ENCODE measurements at regions not wholly inside any gene's neighbourhood (a gene's known extent, or its start where the extent isn't known, plus 50 kb on each side); places are given as distances from the start of the nearest gene placed in this dataset.

- TF ChIP-seq ZNF266 (tag by site-specific recombination; IDR thresholded peaks at IDR 0.05; ENCODE audit: low read depth): no peak
- no peak for TF ChIP-seq ZFP69B (tag by site-specific recombination; IDR thresholded peaks at IDR 0.05)
- no peak overlapping the region for H3K4me3 ChIP-seq (ENCODE audit: low read depth, low read length)
- ChIA-PET CTCF (no interaction called here), POLR2A (interaction anchor here (0.7 kb wide), 1 partner anchor 34 kb away, joined by 6 read pairs; no protein-coding TSS in a partner anchor)
- no peaks in the 10 kb centered on the region for H3K36me3 ChIP-seq (ENCODE audit: control insufficient read depth in 2 of 2, insufficient read depth in 1 of 2, low read length in 2 of 2)
- no peaks in the 10 kb centered on the region for H3K9me3 ChIP-seq (ENCODE audit: control insufficient read depth, insufficient read depth, low read depth, low read length)
- no peaks in the 10 kb centered on the region for H3K4me1 ChIP-seq (ENCODE audit: control insufficient read depth, insufficient read depth, low read length)
- H3K27ac ChIP-seq (ENCODE audit: extremely low read depth, low read depth, low read length): no peak overlapping the region
Measured at GRCh38 chr6:122214605-122215318, 184.7 kb upstream of the HSF2 start.

DNA sequence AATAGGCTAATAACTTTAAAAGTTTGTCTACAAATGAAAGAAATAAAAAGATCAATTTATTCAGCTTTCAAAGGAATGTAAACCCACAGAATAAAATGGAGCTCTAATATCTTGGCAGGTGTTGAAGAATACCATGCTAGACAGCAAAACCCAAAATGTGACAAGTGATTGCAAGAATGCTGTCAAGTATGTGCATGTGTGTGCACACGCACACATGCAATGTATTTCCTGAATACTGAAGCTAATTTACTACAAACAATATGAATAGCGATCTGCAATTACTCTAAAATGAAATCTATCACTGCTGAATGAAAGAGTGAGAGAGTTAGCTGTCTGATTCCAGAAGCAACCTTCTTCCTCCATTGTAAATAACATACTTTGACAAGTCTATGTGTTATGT, 179.2 kb upstream of the HSF2 start:
- POLR2A ChIA-PET: no interaction called here
- Histone ChIP-seq H3K27ac (ENCODE audit: extremely low read depth, low read depth, low read length) (no peak overlapping the region), H3K4me3 (ENCODE audit: low read depth, low read length) (no peak overlapping the region), H3K36me3 (ENCODE audit: control insufficient read depth in 2 of 2, insufficient read depth in 1 of 2, low read length in 2 of 2) (no peaks in the 10 kb centered on the region), H3K9me3 (ENCODE audit: control insufficient read depth, insufficient read depth, low read depth, low read length) (no peaks in the 10 kb centered on the region), H3K4me1 (ENCODE audit: control insufficient read depth, insufficient read depth, low read length) (no peaks in the 10 kb centered on the region)
- CTCF ChIA-PET: interaction anchor here (0.8 to 1.2 kb wide), 2 partner anchors 39 to 619 kb away, joined by 3 read pairs; no protein-coding TSS in a partner anchor
- TF ChIP-seq, protein P1, sequence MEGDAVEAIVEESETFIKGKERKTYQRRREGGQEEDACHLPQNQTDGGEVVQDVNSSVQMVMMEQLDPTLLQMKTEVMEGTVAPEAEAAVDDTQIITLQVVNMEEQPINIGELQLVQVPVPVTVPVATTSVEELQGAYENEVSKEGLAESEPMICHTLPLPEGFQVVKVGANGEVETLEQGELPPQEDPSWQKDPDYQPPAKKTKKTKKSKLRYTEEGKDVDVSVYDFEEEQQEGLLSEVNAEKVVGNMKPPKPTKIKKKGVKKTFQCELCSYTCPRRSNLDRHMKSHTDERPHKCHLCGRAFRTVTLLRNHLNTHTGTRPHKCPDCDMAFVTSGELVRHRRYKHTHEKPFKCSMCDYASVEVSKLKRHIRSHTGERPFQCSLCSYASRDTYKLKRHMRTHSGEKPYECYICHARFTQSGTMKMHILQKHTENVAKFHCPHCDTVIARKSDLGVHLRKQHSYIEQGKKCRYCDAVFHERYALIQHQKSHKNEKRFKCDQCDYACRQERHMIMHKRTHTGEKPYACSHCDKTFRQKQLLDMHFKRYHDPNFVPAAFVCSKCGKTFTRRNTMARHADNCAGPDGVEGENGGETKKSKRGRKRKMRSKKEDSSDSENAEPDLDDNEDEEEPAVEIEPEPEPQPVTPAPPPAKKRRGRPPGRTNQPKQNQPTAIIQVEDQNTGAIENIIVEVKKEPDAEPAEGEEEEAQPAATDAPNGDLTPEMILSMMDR (tag by site-specific recombination; IDR thresholded peaks at IDR 0.05): no peak
- TF ChIP-seq GLIS2 (tag by site-specific recombination; IDR thresholded peaks at IDR 0.05) (no peak), ZNF341 (tag by site-specific recombination; IDR thresholded peaks at IDR 0.05; ENCODE audit: low read depth) (no peak), ZNF140 (tag by site-specific recombination; IDR thresholded peaks at IDR 0.05) (no peak), BCL11A (tag by site-specific recombination; IDR thresholded peaks at IDR 0.05; ENCODE audit: low read depth) (no peak), WT1 (tag by site-specific recombination; IDR thresholded peaks at IDR 0.05) (no peak), ZNF629 (tag by site-specific recombination; IDR thresholded peaks at IDR 0.05) (no peak), SP2 (tag by site-specific recombination; IDR thresholded peaks at IDR 0.05) (no peak), ZNF785 (tag by site-specific recombination; IDR thresholded peaks at IDR 0.05) (no peak), ZNF654 (tag by site-specific recombination; IDR thresholded peaks at IDR 0.05; ENCODE audit: low read depth) (no peak), BCL6B (tag by site-specific recombination; IDR thresholded peaks at IDR 0.05) (no peak), ZNF157 (tag by site-specific recombination; IDR thresholded peaks at IDR 0.05) (no peak), TRIM28 (IDR thresholded peaks at IDR 0.05; ENCODE audit: borderline replicate concordance, low read length) (no peak), ZNF837 (tag by site-specific recombination; IDR thresholded peaks at IDR 0.05) (no peak), PRDM10 (tag by site-specific recombination; IDR thresholded peaks at IDR 0.05) (no peak), HIC1 (tag by site-specific recombination; IDR thresholded peaks at IDR 0.05) (no peak)
